ENCODE measurements at regions not wholly inside any gene's neighbourhood (a gene's known extent, or its start where the extent isn't known, plus 50 kb on each side); places are given as distances from the start of the nearest gene placed in this dataset.

DNA sequence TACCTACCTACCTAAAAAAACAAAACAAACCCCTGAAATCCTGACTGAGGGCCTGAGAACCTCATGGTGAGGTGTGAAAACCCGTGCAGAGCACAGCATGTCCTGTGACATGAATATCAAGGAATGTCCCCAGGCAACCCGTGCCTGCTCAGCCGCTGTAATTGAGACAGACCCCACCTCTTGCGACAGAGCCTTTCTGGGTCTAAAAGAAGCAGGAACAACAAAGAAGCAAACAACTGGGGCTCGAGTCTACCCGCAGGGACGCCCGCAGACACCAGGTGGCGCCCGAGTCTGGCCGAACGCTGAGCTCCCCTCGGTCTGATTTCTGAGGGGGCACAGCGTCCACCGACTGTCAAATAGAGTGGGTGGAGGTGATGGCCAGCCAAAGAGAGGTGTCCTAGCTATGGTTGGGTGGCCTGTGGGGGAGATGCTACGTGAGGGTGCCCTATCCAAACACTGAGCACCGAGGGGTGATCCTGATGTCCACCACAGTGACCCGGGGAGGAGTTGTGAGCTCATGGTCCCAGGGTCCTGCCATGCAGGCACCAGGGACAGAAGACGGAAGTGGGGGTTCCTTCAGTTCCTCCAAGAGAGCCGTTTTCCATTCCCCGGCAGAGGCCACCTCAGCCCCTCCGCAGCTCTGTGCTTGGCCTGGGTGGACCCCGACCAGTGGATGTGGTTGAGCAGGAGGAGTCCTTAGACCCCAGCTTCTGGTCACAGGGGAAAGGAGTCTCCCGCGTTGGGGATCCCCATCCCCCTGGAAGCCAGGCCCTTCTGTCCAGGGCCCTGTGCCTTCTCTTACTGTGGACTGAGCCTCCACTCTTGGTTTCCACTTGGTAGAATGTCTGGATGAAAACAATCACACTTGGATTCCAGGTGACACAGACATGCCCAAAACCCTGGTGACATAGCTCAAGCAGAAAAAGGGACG, 268.2 kb downstream of the CDC5L start:
- Histone ChIP-seq H3K4me3 (ENCODE audit: low read length) (no peak overlapping the region), H3K9ac (ENCODE audit: low read length) (no peak overlapping the region), H2AFZ (ENCODE audit: low read length) (no peak overlapping the region), H3K4me2 (ENCODE audit: low read depth, low read length, poor library complexity, severe bottlenecking) (no peak overlapping the region), H3K36me3 (ENCODE audit: insufficient read depth, low read length) (no peaks in the 10 kb centered on the region), H3K79me2 (ENCODE audit: low read length) (no peaks in the 10 kb centered on the region), H3K9me3 (ENCODE audit: low read length) (no peaks in the 10 kb centered on the region), H3K27ac (ENCODE audit: low read length) (no peak overlapping the region), H3K4me1 (ENCODE audit: low read length) (no peaks in the 10 kb centered on the region), H3K27me3 (ENCODE audit: low read length) (no peaks in the 10 kb centered on the region), H3K9me2 (replicated peaks; ENCODE audit: insufficient read depth, low read length) (no peaks in the 10 kb centered on the region), H4K20me1 (ENCODE audit: insufficient read depth, low read depth, low read length) (no peaks in the 10 kb centered on the region)
- DNase-seq, result peak; percentile 79

DNA sequence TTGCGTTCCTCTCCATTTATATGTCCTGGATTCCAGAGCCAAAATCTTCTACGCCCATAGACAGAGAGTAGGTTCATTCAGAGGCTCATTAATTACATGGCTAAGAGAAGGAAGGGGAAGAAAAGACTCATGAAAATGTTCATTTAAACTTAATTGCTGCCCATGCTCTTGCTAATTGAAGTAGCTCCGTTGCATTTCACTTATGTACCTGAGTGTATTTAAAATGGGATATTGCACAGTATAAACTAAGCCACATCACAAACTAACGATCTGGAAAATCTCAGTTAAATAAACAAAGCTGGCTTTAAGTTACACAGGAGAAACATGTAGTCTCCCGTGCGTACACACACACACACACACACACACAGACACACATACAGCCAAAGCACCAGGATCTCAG, 269.2 kb downstream of the CDC5L start:
- no peak overlapping the region for H2AFZ ChIP-seq (ENCODE audit: low read length)
- H4K20me1 ChIP-seq (ENCODE audit: insufficient read depth, low read depth, low read length), result no peaks in the 10 kb centered on the region
- H3K9me2 ChIP-seq (replicated peaks; ENCODE audit: insufficient read depth, low read length), result no peaks in the 10 kb centered on the region
- no peaks in the 10 kb centered on the region for H3K4me1 ChIP-seq (ENCODE audit: low read length)
- H3K27me3 ChIP-seq (ENCODE audit: low read length), result no peaks in the 10 kb centered on the region
- H3K4me2 ChIP-seq (ENCODE audit: low read depth, low read length, poor library complexity, severe bottlenecking), result no peak overlapping the region
- no peaks in the 10 kb centered on the region for H3K79me2 ChIP-seq (ENCODE audit: low read length)
- H3K9ac ChIP-seq (ENCODE audit: low read length), result no peak overlapping the region
- H3K36me3 ChIP-seq (ENCODE audit: insufficient read depth, low read length), result no peaks in the 10 kb centered on the region
- H3K27ac ChIP-seq (ENCODE audit: low read length), result no peak overlapping the region
- H3K4me3 ChIP-seq (ENCODE audit: low read length), result no peak overlapping the region
- H3K9me3 ChIP-seq (ENCODE audit: low read length), result no peaks in the 10 kb centered on the region
- no peak for DNase-seq

DNA sequence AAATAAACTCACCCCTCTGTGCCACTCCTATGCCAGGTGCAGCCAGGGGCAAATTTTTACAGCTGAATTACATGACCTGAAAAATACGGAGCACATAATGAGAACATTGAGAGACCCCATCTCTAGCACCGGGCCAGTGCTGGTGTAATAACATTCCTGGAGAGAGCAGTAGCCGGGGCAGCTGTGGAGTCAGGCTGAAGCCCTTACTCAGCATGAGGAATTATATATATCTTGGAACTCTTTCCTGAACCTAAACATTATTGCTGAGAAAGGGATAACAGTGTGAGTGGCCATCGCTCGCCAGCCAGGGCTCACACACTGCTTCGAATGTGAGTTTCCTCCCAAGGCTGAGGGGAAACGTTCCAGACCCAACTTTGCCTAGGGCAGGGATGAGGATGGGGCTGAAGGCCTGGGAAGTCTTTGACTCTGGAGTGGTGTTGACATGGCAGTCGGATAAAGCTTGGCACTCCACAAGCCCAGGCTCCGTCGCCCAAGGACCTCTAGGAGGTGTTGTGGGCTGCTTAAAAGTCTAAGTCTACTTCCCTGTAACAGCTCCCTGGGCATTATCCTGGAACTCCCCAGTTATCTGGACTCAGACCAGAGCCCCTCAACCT, 269.8 kb downstream of the CDC5L start:
- no peaks in the 10 kb centered on the region for H3K36me3 ChIP-seq (ENCODE audit: insufficient read depth, low read length)
- no peaks in the 10 kb centered on the region for H3K27me3 ChIP-seq (ENCODE audit: low read length)
- no peaks in the 10 kb centered on the region for H3K9me2 ChIP-seq (replicated peaks; ENCODE audit: insufficient read depth, low read length)
- no peak overlapping the region for H3K4me3 ChIP-seq (ENCODE audit: low read length)
- no peak for DNase-seq
- no peaks in the 10 kb centered on the region for H3K79me2 ChIP-seq (ENCODE audit: low read length)
- no peaks in the 10 kb centered on the region for H3K4me1 ChIP-seq (ENCODE audit: low read length)
- H4K20me1 ChIP-seq (ENCODE audit: insufficient read depth, low read depth, low read length), result no peaks in the 10 kb centered on the region
- H3K4me2 ChIP-seq (ENCODE audit: low read depth, low read length, poor library complexity, severe bottlenecking), result no peak overlapping the region
- H2AFZ ChIP-seq (ENCODE audit: low read length), result no peak overlapping the region
- H3K27ac ChIP-seq (ENCODE audit: low read length), result no peak overlapping the region
- H3K9ac ChIP-seq (ENCODE audit: low read length), result no peak overlapping the region
- H3K9me3 ChIP-seq (ENCODE audit: low read length), result no peaks in the 10 kb centered on the region

DNA sequence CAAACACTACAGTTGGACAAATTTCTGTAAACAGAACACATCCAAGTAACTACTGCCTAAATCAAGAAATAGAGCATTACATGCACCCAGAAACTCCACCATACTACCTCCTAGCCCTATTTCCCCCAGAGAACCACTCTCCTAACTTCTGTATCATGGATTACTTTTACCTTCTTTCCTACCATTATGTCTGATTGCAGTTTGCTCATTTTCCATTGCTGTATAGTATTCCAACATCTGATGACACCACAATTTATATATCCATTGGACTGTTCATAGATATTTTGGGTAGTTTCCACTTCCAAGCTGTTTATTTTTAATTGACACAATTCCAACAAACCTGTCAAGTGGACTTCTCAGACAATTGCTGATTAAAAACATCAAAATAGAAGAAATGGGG, 271.1 kb downstream of the CDC5L start:
- no peaks in the 10 kb centered on the region for H3K4me1 ChIP-seq (ENCODE audit: low read length)
- H3K4me3 ChIP-seq (ENCODE audit: low read length), result no peak overlapping the region
- H3K79me2 ChIP-seq (ENCODE audit: low read length), result no peaks in the 10 kb centered on the region
- no peak overlapping the region for H3K9ac ChIP-seq (ENCODE audit: low read length)
- H3K27ac ChIP-seq (ENCODE audit: low read length), result no peak overlapping the region
- H3K9me3 ChIP-seq (ENCODE audit: low read length), result no peaks in the 10 kb centered on the region
- no peaks in the 10 kb centered on the region for H3K36me3 ChIP-seq (ENCODE audit: insufficient read depth, low read length)
- H3K27me3 ChIP-seq (ENCODE audit: low read length), result no peaks in the 10 kb centered on the region
- no peak overlapping the region for H2AFZ ChIP-seq (ENCODE audit: low read length)
- no peak overlapping the region for H3K4me2 ChIP-seq (ENCODE audit: low read depth, low read length, poor library complexity, severe bottlenecking)
- H3K9me2 ChIP-seq (replicated peaks; ENCODE audit: insufficient read depth, low read length), result no peaks in the 10 kb centered on the region
- DNase-seq, result no peak
- H4K20me1 ChIP-seq (ENCODE audit: insufficient read depth, low read depth, low read length), result no peaks in the 10 kb centered on the region

DNA sequence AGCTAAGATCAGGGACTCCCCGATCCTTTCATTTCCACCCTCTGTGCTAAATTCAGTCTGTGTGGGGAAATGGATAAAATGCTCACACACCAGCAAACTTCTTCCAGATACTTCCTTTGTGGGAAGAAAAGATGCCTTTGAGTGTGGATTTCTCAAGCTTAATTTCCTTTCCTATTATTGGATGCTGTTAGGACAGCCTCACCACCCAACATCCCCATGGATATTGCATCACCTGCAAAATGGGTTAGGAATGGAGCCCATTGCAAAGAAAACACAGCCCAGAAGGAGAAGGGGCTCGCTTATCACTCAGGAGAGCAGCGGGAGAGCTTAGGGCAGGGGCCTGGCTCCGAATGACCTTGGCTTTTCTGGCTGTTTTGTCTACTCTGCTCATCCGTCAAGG, 272.2 kb downstream of the CDC5L start:
- H3K79me2 ChIP-seq (ENCODE audit: low read length), result no peaks in the 10 kb centered on the region
- no peak overlapping the region for H3K4me3 ChIP-seq (ENCODE audit: low read length)
- H3K9me3 ChIP-seq (ENCODE audit: low read length), result no peaks in the 10 kb centered on the region
- no peak for DNase-seq
- no peak overlapping the region for H3K4me2 ChIP-seq (ENCODE audit: low read depth, low read length, poor library complexity, severe bottlenecking)
- H3K27ac ChIP-seq (ENCODE audit: low read length), result no peak overlapping the region
- no peaks in the 10 kb centered on the region for H3K9me2 ChIP-seq (replicated peaks; ENCODE audit: insufficient read depth, low read length)
- H3K36me3 ChIP-seq (ENCODE audit: insufficient read depth, low read length), result no peaks in the 10 kb centered on the region
- no peaks in the 10 kb centered on the region for H4K20me1 ChIP-seq (ENCODE audit: insufficient read depth, low read depth, low read length)
- H3K9ac ChIP-seq (ENCODE audit: low read length), result no peak overlapping the region
- H2AFZ ChIP-seq (ENCODE audit: low read length), result no peak overlapping the region
- H3K27me3 ChIP-seq (ENCODE audit: low read length), result no peaks in the 10 kb centered on the region
- no peaks in the 10 kb centered on the region for H3K4me1 ChIP-seq (ENCODE audit: low read length)

DNA sequence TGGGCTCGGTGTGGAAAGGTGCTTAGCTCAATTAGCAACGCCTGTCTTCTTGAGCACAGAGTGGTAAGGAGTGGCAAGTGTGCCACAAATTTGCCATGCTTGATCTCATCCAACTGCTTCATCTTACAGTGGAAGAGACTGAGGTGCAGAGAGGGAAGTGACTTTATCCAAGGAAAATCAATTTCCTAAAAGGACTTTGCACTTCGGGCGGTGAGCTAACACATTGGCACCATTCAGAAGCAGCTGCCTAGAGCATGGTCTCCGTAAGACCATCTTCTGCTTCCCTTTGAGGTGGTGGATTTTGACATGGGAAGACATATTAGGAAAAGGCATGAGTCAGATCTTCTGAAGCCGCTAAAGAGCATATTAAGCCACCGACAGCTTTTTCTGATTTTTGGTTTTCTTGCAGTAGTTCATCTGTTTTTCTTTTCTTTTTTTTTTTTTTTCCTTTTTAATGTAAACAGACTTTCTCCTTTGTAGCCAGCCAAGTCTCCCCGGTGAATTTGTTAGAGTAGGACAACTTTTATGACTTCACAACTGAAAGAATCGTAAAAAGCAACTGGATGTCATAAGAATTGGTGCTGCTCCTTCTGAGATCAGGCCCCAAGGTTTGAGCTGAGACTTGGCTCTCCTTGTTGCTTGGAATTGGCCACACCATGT, 273.2 kb downstream of the CDC5L start:
- H3K9me3 ChIP-seq (ENCODE audit: low read length), result no peaks in the 10 kb centered on the region
- no peaks in the 10 kb centered on the region for H3K36me3 ChIP-seq (ENCODE audit: insufficient read depth, low read length)
- no peak for DNase-seq
- no peaks in the 10 kb centered on the region for H3K79me2 ChIP-seq (ENCODE audit: low read length)
- no peak overlapping the region for H3K9ac ChIP-seq (ENCODE audit: low read length)
- no peak overlapping the region for H3K4me3 ChIP-seq (ENCODE audit: low read length)
- H2AFZ ChIP-seq (ENCODE audit: low read length), result no peak overlapping the region
- no peaks in the 10 kb centered on the region for H3K27me3 ChIP-seq (ENCODE audit: low read length)
- H3K9me2 ChIP-seq (replicated peaks; ENCODE audit: insufficient read depth, low read length), result no peaks in the 10 kb centered on the region
- no peak overlapping the region for H3K4me2 ChIP-seq (ENCODE audit: low read depth, low read length, poor library complexity, severe bottlenecking)
- H3K27ac ChIP-seq (ENCODE audit: low read length), result no peak overlapping the region
- H4K20me1 ChIP-seq (ENCODE audit: insufficient read depth, low read depth, low read length), result no peaks in the 10 kb centered on the region; the same call in 1 of the 2 replicates
- H3K4me1 ChIP-seq (ENCODE audit: low read length), result no peaks in the 10 kb centered on the region

DNA sequence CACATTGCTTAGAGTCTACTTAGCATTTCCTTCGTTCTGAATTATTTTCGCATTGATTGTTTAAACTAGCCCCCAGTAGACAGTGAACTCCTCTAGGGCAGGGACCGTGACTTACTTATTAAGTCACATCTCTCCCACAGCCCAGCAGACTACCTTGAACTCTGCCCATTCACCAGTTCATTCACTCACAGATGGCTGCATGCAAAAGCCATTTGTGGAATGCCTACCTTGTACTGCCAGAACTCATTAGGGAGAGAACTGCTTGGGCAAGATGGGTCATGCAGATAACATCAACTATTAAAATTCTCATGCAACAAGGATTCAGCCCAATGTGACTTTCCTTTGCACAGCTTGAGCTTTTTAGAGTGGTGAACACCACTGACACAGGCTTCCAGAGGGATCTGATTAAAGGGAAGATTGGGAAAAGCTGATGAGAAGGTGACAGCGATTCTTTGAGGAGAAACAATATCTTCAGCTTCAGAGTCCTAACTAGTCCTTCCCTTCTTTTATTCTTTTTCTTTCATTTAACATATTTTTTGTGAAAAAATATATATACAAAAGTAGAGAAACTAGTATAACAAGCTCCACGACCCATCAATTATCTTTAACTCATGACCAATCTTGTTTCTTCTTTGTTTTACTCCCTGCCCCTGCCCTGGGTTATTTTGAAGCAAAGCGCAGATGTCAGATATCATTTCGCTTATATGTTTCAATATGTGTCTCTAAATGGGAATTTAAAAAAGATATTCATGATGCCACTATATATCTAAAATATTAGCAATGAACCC, 273.9 kb downstream of the CDC5L start:
- no peaks in the 10 kb centered on the region for H3K9me2 ChIP-seq (replicated peaks; ENCODE audit: insufficient read depth, low read length)

More for the DNA sequence above, 273.9 kb downstream of the CDC5L start:
- no peak for DNase-seq
- H3K27me3 ChIP-seq (ENCODE audit: low read length), result no peaks in the 10 kb centered on the region
- H3K4me2 ChIP-seq (ENCODE audit: low read depth, low read length, poor library complexity, severe bottlenecking), result no peak overlapping the region
- H3K9ac ChIP-seq (ENCODE audit: low read length), result no peak overlapping the region
- H3K9me3 ChIP-seq (ENCODE audit: low read length), result no peaks in the 10 kb centered on the region
- H3K27ac ChIP-seq (ENCODE audit: low read length), result no peak overlapping the region
- no peaks in the 10 kb centered on the region for H3K36me3 ChIP-seq (ENCODE audit: insufficient read depth, low read length)
- no peaks in the 10 kb centered on the region for H3K4me1 ChIP-seq (ENCODE audit: low read length)
- no peaks in the 10 kb centered on the region for H3K79me2 ChIP-seq (ENCODE audit: low read length)
- no peak overlapping the region for H3K4me3 ChIP-seq (ENCODE audit: low read length)
- no peaks in the 10 kb centered on the region; the same call in 1 of the 2 replicates for H4K20me1 ChIP-seq (ENCODE audit: insufficient read depth, low read depth, low read length)
- no peak overlapping the region for H2AFZ ChIP-seq (ENCODE audit: low read length)
